ENCODE measurements at regions not wholly inside any gene's neighbourhood (a gene's known extent, or its start where the extent isn't known, plus 50 kb on each side); places are given as distances from the start of the nearest gene placed in this dataset.

GRCh38 chr15:101121511-101122090, 130.2 kb downstream of the CHSY1 start:
- TF ChIP-seq EZH2 (IDR thresholded peaks at IDR 0.05; ENCODE audit: insufficient read depth, poor library complexity, severe bottlenecking) = no peak
- TF ChIP-seq EZH2phosphoT487 (IDR thresholded peaks at IDR 0.05; ENCODE audit: insufficient read depth, low read depth) = no peak
